ENCODE measurements at regions not wholly inside any gene's neighbourhood (a gene's known extent, or its start where the extent isn't known, plus 50 kb on each side); places are given as distances from the start of the nearest gene placed in this dataset.

DNA sequence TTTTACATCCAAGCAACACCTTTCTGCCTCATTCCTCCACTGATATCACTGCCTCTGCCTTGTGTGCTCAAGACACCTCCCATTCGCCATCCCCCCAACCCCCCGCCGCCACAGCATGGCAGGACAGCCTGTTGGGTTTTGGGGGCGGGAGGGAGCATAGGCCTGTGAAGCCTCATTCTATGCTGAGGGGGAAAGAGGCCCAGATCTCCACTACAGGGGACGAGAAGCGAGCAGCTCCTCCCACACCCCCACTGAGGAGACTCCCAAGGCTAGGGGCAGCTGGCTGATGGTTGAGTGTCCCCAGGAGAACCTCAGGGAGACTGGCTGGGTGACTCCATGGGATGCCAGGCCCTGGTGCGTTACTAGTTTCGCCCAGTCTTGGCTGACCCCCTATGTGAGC is 214.3 kb upstream of the SIX2 start:
- Histone ChIP-seq H3K9me3 (no peaks in the 10 kb centered on the region), H3K27me3 (peaks cover 55% of the 10 kb centered on the region), H3K27ac (no peak overlapping the region), H3K36me3 (no peaks in the 10 kb centered on the region), H3K4me1 (no peaks in the 10 kb centered on the region), H3K4me3 (no peak overlapping the region)
- TF ChIP-seq POLR2A (IDR thresholded peaks at IDR 0.05) (no peak), POLR2AphosphoS5 (IDR thresholded peaks at IDR 0.05) (no peak), EP300 (IDR thresholded peaks at IDR 0.05) (no peak)
- TF ChIP-seq, protein P1, sequence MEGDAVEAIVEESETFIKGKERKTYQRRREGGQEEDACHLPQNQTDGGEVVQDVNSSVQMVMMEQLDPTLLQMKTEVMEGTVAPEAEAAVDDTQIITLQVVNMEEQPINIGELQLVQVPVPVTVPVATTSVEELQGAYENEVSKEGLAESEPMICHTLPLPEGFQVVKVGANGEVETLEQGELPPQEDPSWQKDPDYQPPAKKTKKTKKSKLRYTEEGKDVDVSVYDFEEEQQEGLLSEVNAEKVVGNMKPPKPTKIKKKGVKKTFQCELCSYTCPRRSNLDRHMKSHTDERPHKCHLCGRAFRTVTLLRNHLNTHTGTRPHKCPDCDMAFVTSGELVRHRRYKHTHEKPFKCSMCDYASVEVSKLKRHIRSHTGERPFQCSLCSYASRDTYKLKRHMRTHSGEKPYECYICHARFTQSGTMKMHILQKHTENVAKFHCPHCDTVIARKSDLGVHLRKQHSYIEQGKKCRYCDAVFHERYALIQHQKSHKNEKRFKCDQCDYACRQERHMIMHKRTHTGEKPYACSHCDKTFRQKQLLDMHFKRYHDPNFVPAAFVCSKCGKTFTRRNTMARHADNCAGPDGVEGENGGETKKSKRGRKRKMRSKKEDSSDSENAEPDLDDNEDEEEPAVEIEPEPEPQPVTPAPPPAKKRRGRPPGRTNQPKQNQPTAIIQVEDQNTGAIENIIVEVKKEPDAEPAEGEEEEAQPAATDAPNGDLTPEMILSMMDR (IDR thresholded peaks at IDR 0.05) = no peak
- ATAC-seq = no peak
- WGBS, 2 donors (ENCODE audit: low coverage in 1 of 2) = 100% methylated on average over 1 of the region's 8 CpGs; no CpG with 5 or more reads in 1 of the 2 donors

DNA sequence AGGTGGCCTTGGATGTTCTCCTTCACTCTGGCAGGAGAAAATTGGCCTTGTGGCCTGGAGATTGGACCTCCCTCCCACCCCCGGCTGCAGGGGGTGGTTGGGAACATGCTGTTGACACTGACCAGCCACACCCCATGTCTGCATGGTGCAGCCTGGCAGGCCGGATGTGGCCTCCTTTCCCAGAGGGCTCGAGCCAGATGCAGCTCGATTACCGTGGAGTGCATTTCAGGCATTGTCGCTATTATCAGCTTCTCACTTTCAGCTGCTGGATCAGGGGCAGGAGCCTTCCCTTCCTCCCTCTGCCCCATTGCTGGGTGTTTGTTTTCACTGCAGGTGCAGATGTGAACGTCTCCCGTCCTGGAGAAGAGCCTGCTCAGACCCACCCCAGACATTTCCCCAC is 211.0 kb upstream of the SIX2 start:
- no peaks in the 10 kb centered on the region for H3K36me3 ChIP-seq
- no peak for ATAC-seq
- H3K4me3 ChIP-seq = no peak overlapping the region
- H3K27me3 ChIP-seq = peaks cover 50% of the 10 kb centered on the region
- H3K4me1 ChIP-seq = no peaks in the 10 kb centered on the region
- peaks cover 0 to 5% (median 0%) of the 10 kb centered on the region in 3 donors for H3K9me3 ChIP-seq
- TF ChIP-seq, protein P1 (IDR thresholded peaks at IDR 0.05) = no peak
- TF ChIP-seq EP300 (IDR thresholded peaks at IDR 0.05) (no peak), POLR2A (IDR thresholded peaks at IDR 0.05) (no peak), POLR2AphosphoS5 (IDR thresholded peaks at IDR 0.05) (no peak)
- no peak overlapping the region for H3K27ac ChIP-seq
- 11 to 17% methylated on average over 2 of the region's 8 CpGs for WGBS, 2 donors (ENCODE audit: low coverage in 1 of 2)

DNA sequence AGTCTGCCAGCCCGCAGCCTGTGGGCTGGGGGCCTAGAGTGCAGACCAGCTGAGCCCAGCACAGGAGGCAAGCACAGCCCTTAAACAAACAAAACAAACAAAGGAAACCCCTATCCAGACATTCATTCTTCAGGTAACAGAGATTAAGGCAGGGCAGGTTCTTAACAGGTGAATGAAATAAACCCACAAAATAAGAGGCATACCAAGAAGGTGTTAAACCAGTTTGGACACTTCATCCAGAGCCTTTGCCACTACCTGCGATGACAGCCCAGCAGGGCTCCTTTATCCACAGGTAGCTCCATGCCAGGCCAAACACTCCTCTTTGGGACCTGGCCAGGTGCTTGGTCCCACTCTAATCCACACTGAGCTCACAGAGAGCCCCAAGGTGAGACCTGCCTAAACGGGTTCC is 209.7 kb upstream of the SIX2 start:
- Histone ChIP-seq H3K27ac (no peak overlapping the region), H3K36me3 (no peaks in the 10 kb centered on the region), H3K27me3 (peaks cover 44% of the 10 kb centered on the region), H3K4me1 (no peaks in the 10 kb centered on the region), H3K4me3 (no peak overlapping the region), H3K9me3 (peaks cover 0 to 5% (median 0%) of the 10 kb centered on the region in 3 donors)
- 40 to 53% methylated on average over 1 to 2 of the region's 3 CpGs for WGBS, 2 donors (ENCODE audit: low coverage in 1 of 2)
- TF ChIP-seq POLR2AphosphoS5 (IDR thresholded peaks at IDR 0.05) = no peak
- TF ChIP-seq, protein P1 (IDR thresholded peaks at IDR 0.05) = no peak
- TF ChIP-seq EP300 (IDR thresholded peaks at IDR 0.05) = no peak
- no peak for TF ChIP-seq POLR2A (IDR thresholded peaks at IDR 0.05)
- no peak for ATAC-seq

DNA sequence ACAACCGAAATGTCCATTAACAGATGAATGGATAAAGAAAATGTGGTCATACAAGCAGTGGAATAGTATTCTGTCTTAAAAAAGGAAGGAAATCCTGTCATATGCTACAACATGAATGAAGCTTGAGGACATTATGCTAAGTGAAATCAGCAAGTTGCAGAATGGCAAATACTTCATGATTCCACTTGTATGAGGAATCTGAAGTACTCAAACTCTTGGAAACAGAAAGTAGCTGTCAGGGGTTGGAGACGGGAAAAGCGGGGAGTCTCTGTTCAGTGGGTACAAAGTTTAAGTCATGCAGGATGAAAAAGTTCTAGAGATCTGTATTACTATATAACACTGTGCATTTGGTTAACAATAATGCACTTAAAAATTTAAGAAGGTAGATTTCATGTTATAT is 209.0 kb upstream of the SIX2 start:
- Histone ChIP-seq H3K27ac (no peak overlapping the region), H3K36me3 (no peaks in the 10 kb centered on the region), H3K4me3 (no peak overlapping the region), H3K4me1 (no peaks in the 10 kb centered on the region), H3K27me3 (peaks cover 40% of the 10 kb centered on the region), H3K9me3 (peaks cover 0 to 5% (median 0%) of the 10 kb centered on the region in 3 donors)
- ATAC-seq = no peak
- WGBS, 2 donors (ENCODE audit: low coverage in 1 of 2) = 88 to 94% methylated on average over 2 to 3 of the region's 3 CpGs
- TF ChIP-seq EP300 (IDR thresholded peaks at IDR 0.05) = no peak
- TF ChIP-seq POLR2AphosphoS5 (IDR thresholded peaks at IDR 0.05) = no peak
- TF ChIP-seq, protein P1 (IDR thresholded peaks at IDR 0.05) = no peak
- no peak for TF ChIP-seq POLR2A (IDR thresholded peaks at IDR 0.05)

DNA sequence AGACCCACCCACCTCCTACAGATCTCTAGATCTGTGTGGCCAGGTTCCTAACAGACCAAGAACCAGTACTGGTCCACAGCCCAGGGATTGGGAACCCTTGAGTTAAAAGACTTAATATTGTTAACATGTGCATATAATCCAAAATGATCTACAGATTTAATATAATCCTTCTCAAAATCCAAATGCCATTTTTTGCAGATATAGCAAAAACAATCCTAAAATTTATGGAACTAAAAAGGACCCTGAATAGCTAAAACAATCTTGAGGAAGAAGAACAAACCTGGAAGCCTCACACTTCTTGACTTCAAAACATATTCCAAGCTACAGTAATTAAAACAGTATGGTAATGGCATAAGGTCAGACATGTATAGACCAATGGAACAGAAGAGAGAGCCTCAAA is 206.9 kb upstream of the SIX2 start:
- ATAC-seq = no peak
- TF ChIP-seq, protein P1 (IDR thresholded peaks at IDR 0.05) = no peak
- TF ChIP-seq EP300 (IDR thresholded peaks at IDR 0.05) = no peak
- no peak for TF ChIP-seq POLR2A (IDR thresholded peaks at IDR 0.05)
- TF ChIP-seq POLR2AphosphoS5 (IDR thresholded peaks at IDR 0.05) = no peak
- H3K27me3 ChIP-seq = peaks cover 19% of the 10 kb centered on the region
- H3K27ac ChIP-seq = no peak overlapping the region
- H3K4me1 ChIP-seq = no peaks in the 10 kb centered on the region
- H3K4me3 ChIP-seq = no peak overlapping the region
- peaks cover 0 to 5% (median 0%) of the 10 kb centered on the region in 3 donors for H3K9me3 ChIP-seq
- H3K36me3 ChIP-seq = no peaks in the 10 kb centered on the region
